AG08396 (cell line): ENCODE measurements at regions not wholly inside any gene's neighbourhood (a gene's known extent, or its start where the extent isn't known, plus 50 kb on each side); places are given as distances from the start of the nearest gene placed in this dataset.
A peak's percentile ranks its signal among the peaks of the same experiment; 100 is the strongest.

Source experiments
- DNase-seq: peaks from one replicate; pipeline ENCODE4 v3.0.0; 2012; ENCODE audit warnings: low spot score, mixed read lengths

DNA sequence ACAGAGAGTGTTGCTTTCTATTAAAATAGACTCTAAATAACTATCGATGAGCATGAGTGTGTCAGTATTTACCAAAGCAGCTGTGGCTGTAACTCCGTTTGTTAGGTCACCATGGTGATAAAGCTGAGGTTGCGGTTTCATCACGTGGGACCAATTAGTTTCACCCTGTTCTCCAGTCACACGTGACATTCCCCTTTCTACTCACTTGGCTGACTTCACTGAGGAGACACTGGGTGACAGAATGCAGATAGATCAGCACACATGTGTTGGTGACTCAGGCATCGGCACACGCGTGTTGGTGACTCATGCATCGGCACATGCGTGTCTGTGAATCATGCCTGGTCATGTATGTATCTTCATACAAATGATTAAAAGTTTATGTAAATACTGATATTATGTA is 285.4 kb downstream of the THBS2 start:
- peak; percentile 79 for DNase-seq

GRCh38 chr6:168967281-168967925 is 286.2 kb downstream of the THBS2 start:
- DNase-seq = no peak

- no peak for DNase-seq
Observed at GRCh38 chr6:168964138-168964835, 289.4 kb downstream of the THBS2 start.

- no peak for DNase-seq
Observed at GRCh38 chr6:168962886-168963285, 290.8 kb downstream of the THBS2 start.

DNA sequence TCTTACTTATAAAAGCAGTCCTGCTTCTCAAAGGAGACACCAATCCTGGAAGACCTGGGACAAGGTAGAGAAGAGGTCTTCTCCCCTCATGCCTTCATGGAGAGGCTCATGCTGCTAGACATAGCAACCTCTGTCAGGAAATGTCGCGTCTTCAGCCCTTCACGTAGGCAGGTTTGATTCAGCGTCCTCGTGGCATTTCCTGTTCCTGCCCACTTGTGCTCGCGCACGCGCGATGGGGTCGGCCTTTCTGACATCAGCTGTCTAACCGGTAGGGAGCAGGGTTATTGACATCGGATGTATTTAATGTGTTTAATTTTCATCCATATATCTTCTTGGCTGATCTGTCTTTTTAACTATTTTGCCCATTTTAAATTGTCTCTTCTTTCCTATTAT is 292.4 kb downstream of the THBS2 start:
- DNase-seq = no peak

- DNase-seq = no peak
Observed at GRCh38 chr6:168960551-168961263, 292.9 kb downstream of the THBS2 start.

GRCh38 chr6:168959696-168960095 is 293.9 kb downstream of the THBS2 start:
- no peak for DNase-seq

DNA sequence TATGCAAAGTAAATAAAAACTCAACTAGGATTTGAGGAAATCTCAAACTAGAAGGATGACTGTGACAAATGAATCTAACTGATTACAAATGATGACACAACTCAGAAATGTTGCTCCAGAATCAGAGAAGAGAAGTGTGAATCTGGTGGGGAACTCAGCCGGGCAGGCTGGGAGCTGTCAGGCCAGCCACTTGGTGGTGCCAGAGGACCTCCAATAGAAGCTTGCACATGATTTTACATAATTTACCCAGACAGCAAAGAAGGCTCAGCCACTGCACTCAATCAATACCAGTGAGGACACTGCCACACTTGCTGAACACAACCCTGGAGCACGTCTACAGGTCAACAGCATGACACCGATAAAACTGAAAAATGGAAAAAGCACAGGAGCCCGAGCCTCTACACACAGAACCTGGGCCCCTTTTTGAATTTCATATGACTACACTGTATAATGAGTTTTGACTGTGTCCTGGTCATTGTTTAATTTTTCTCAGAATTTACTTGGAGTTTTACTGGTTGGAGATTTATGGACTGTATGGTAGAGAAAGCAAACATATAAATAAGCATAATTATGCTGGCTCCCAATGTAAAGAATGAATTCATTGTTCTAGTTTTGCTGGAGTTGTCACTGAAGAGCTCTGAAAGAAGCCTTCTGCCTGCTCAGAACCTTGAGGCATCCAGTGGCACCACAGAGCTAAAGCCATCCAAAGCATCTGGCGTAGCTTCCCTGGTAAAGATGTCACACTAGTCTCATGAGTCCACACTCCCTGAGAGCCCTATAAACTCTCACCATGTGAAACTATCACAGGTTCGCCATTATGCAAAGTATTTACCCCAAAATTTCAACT is 296.5 kb downstream of the THBS2 start:
- peak; percentile 86 for DNase-seq

DNA sequence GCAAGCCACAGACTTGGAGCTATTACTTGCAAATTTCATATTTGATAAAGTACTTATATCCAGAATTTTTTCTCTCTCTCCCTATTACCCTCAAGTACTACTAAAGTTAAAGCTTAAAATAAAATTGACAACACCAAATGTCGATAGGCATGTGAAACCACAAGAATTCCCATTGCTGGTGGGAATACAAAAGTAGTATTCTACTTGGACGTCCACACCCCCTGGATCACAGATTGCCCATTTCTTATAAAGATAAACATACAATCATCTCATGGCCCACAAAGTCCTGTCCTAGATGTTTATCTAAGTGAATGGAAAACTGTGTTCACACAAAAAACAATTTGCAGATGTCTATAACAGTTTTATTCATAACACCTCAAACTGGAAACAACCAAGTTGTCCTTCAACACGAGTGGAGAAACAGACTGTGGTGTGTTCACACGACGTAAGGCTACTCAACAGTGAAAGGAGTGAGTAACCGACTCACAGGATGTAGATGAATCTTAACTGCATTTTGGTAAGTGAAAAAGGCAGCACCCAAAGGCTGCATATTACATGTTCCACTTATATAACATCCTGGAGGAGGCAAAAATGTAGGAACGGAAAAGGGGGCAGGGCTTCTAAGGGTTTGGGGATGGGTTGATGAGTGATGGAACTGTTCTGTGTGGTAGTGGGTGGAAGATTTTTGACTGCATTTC is 297.4 kb downstream of the THBS2 start:
- no peak for DNase-seq

DNA sequence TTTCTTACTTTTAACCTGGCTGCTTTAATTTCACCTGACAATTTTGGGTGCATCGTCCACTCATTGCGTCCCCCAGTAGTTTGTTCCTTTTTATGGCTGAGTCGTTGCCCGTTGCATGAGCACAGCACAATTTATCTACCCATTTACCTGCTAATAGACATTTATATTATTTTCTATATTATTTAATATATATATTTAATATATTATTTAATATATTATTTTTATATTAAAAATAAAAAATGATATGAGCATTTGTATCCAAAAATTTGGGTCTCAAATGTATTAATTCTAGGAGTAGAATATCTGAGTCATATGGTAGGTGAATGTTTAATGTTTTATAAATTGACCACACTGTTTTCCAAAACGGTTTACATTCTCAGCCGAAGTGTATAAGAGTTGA is 300.2 kb downstream of the THBS2 start:
- no peak for DNase-seq

- DNase-seq = no peak
Observed at GRCh38 chr6:168951217-168951616, 302.4 kb downstream of the THBS2 start.

- DNase-seq = no peak
Observed at GRCh38 chr6:168950858-168951214, 302.8 kb downstream of the THBS2 start.

DNA sequence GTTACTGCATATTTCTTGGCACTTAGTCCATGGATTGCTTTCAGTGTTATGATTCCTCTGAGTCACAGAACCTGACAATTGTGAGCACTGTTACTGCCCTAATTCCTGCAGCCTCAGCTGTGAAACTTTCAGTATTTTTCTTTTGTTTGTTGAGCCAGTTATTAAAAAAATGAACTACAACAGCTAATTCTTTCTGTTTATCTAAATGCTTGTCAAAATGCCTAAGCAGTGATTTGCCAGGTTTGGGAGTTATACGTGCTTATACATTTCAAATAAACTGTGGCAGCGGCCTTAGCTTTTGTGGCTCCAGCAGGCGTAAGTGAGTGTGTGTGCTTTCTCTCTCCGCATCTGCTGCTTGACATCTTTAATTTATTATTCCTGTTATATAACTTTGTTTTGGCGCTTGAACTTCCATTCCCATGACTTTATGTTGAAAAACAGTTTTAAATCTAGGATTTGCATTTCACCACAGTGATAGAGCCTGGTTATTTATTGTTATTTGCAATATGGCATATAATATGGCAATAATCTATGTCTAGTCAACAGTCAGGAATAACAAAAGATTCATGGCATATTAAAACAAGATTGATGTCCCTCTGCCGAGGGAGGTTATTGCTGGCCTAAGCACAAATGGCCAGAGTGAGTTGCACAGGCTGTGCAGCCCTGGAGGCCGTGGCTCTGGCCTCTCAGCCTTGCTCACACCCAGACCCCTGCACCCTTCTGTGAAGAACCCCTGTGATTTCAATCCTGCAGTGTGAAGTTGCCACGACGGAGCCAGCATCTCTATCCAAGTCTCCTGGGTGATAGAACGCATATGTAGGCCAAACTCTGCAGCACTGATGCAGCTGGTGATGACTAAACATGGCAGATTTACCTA is 303.4 kb downstream of the THBS2 start:
- DNase-seq = no peak

DNA sequence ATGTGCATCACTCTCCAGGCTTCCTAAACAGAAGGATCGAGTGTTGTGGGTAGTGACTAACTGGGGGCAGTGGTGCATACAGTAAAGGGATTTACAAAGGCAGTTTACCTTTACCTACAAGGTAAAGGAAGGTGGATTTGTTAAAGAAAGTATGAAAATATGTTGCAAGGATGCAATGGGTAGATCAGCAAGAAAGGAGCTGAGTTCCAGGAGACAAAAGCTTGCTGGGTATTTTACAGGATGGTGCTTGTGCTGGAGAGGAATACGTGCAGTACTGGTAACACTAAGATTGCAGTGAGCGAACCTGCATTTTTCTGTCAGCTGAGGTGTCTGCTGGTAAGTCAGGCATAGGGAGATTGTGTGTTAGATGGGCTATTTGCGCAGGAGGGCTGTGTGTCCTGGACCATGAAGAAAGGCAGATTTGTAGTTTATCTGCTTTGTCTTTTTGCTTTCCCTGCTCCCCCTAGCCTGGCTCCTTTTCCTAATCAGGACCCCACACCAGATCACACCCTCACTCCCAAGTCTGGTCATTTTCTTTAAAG is 304.6 kb downstream of the THBS2 start:
- no peak for DNase-seq

GRCh38 chr6:168948002-168948401 is 305.6 kb downstream of the THBS2 start:
- DNase-seq = no peak

GRCh38 chr6:168943231-168943905 is 310.3 kb downstream of the THBS2 start:
- no peak for DNase-seq

DNA sequence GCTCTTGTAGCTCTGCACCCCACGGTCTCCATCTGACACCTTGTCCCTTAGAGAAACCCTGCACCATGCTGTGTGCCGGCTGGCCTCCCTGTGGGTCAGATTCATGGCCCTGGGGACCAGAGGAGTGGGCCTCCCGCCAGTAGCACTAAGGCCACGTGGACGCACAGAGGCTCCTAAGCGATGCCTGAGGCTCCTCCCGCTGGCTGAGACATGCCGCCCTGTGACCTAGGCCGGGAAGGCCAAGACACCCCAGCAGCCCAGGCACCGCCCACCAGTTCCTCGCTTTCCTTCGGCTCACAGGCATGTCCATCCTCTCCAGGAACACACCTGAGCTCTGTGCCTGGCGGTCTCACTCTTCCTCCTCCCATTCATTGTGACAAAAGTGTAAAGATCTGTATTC is 311.0 kb downstream of the THBS2 start:
- DNase-seq = no peak

- DNase-seq = no peak
Observed at GRCh38 chr6:168941036-168941435, 312.6 kb downstream of the THBS2 start.

- DNase-seq = no peak
Observed at GRCh38 chr6:168939796-168940195, 313.9 kb downstream of the THBS2 start.

DNA sequence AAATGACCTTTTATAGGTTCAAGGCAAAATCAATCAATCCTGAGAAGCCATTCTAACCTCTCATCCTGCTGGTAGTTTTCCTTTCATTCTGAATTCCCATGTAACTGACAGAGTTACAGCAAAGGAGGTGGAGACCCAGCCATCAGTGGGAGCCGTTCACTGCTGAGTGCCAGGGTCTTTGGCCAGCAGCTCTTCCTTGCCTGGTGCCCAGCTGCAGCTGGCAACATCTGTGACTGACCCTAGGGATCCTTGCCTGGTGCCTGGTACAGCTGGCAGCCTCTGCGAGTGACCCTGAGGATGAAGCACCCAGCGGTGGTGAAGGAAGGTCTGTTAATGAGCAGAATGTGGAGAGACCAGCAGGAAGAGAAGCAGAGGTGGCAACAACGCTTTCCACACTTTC is 314.6 kb downstream of the THBS2 start:
- no peak for DNase-seq
